VCaP (cell line): ENCODE measurements at regions not wholly inside any gene's neighbourhood (a gene's known extent, or its start where the extent isn't known, plus 50 kb on each side); places are given as distances from the start of the nearest gene placed in this dataset.

Experiments used
- H3K27ac ChIP-seq: fragments of 450-650 bp; 2 replicates; pipeline ENCODE4 v1.5.1; 2017
- CTCF ChIP-seq: fragments of 450-650 bp; conservative IDR thresholded peaks from 2 replicates; pipeline ENCODE4 v1.5.1; 2017; ENCODE audit warnings: mild to moderate bottlenecking, moderate library complexity

- no peak for TF ChIP-seq CTCF
- H3K27ac ChIP-seq = no peak overlapping the region
These were observed 66.0 kb upstream of the CDH5 start for GRCh38 chr16:66300501-66300900.

DNA sequence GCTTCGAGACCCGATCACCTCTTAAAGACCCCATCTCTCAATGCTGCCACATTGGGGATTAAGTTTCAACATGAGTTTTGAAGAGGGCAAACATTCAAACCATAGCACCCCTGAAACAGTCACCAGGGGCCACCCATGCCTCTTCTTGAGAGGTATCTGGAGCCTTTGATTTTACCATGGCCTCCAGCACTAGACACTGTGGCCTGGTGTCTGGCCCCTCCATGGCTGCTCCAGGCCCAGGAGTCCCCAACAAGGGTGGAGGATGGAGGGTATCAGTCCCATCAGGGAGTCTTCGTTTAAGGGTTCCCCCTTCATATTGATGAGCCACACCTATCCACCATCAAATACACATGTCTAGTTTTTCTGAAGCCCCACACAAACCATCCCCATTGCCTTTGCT, 66.5 kb upstream of the CDH5 start:
- TF ChIP-seq CTCF = no peak

GRCh38 chr16:66299349-66299748, 67.1 kb upstream of the CDH5 start:
- no peak for TF ChIP-seq CTCF
- no peak overlapping the region for H3K27ac ChIP-seq

More for the DNA sequence above, 66.5 kb upstream of the CDH5 start:
- no peak overlapping the region for H3K27ac ChIP-seq

- H3K27ac ChIP-seq = no peak overlapping the region; the same call in 1 of the 2 replicates
- no peak for TF ChIP-seq CTCF
These were observed 67.8 kb upstream of the CDH5 start for GRCh38 chr16:66298571-66299120.

DNA sequence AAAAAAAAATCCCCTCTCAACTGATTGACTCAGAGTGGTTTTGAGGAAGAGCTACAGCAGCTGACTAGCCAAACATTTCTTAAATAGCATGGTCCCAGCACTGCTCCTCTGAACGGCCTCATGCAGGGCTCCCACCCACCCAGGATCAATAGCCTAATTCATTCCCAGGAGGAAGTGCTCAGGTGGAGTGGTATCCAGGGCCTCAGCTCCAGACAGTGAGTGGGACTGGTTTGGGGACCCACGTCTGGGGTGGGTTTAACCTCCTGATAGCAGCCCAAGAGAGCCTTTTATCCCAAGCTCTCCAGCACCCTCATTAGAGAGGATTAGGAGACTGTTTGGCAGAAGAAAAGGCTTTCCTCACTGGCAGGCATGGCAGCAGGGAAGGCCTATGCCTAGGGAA, 68.5 kb upstream of the CDH5 start:
- no peak for TF ChIP-seq CTCF
- H3K27ac ChIP-seq = peak overlapping the region; percentile 33

DNA sequence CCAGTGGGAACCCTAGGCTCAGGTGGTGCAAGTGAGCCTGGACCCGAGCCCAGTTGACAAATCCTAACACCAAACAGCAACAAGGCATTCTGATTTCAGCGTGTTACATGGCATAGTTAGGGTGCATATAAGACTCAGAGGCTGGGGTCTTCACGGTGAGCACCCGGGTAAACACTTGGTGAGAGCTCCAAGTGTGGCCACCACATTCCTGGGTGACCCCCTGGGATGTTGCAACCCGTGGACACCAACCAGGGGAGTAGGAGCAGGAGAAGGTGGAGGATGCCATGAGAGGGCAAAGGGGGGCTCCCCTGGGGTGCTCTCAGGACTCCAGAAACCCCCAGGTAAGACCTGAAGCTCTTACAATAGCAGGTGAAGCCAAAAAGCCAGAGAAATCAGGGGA, 69.9 kb upstream of the CDH5 start:
- H3K27ac ChIP-seq = peak overlapping the region; percentile 33; the same call in 1 of the 2 replicates
- TF ChIP-seq CTCF = no peak

GRCh38 chr16:66295761-66296546, 70.5 kb upstream of the CDH5 start:
- TF ChIP-seq CTCF = no peak
- H3K27ac ChIP-seq = no peak overlapping the region
